Esophagus squamous epithelium (tissue), 5 donors: ENCODE measurements at regions not wholly inside any gene's neighbourhood (a gene's known extent, or its start where the extent isn't known, plus 50 kb on each side); places are given as distances from the start of the nearest gene placed in this dataset.

Experiments used
- DNase-seq: peaks from one replicate; lab custom pipeline; 2025; lab: John Stamatoyannopoulos, UW
- H3K27ac ChIP-seq, 4 donors: fragments of 200-600 bp; sonication (generic); one replicate each; pipeline ENCODE4 v1.5.1; 2016 to 2019; ENCODE audit warnings: mild to moderate bottlenecking in 1 of 4
- H3K27me3 ChIP-seq, 4 donors: fragments of 200-600 bp; sonication (generic); 1 replicate in 3 of 4; 2 replicates in 1 of 4; pipeline versions ENCODE4 v1.5.1 to v1.6.0; 2017 to 2021; ENCODE audit warnings: antibody characterized with exemption in 1 of 4
- H3K36me3 ChIP-seq, 3 donors: fragments of 200-600 bp; sonication (generic); one replicate each; pipeline ENCODE4 v1.5.1; 2016 to 2019
- H3K4me1 ChIP-seq, 3 donors: fragments of 200-600 bp; sonication (generic); one replicate each; pipeline ENCODE4 v1.5.1; 2017 to 2019
- H3K4me3 ChIP-seq, 4 donors: fragments of 200-600 bp; sonication (generic); 1 replicate in 3 of 4; 2 replicates in 1 of 4; pipeline ENCODE4 v1.5.1; 2016 to 2019; ENCODE audit warnings: mild to moderate bottlenecking in 2 of 4, moderate library complexity in 1 of 4
- H3K9me3 ChIP-seq, 3 donors: fragments of 200-600 bp; sonication (generic); one replicate each; pipeline ENCODE4 v1.5.1; 2016 to 2019
- POLR2A ChIP-seq, 4 donors: fragments of 450-650 bp; IDR thresholded peaks; one replicate each; pipeline ENCODE4 v1.6.1; 2017; ENCODE audit warnings: antibody characterized with exemption in 4 of 4, mild to moderate bottlenecking in 4 of 4, moderate library complexity in 3 of 4
- WGBS, 2 donors: methylation state at CpG; one replicate each; pipeline ENCODE4 v1.1.5; 2018; 5-methylcytosine and 5-hydroxymethylcytosine counted together
- intact Hi-C: fragments of 100-400 bp; cut with DNase I; formaldehyde crosslinking; loops from one replicate; pipeline ENCODE4 v1.15.0; 2022
- TF ChIP-seq, protein P1 (sequence below), 6 experiments: fragments of 450-650 bp in 4 of 6; fragments of 200-600 bp in 2 of 6; sonication (generic) in 2 of 6; IDR thresholded peaks; one replicate each; pipeline ENCODE4 v1.5.1; 2016 to 2019; ENCODE audit warnings: antibody characterized with exemption in 6 of 6, mild to moderate bottlenecking in 4 of 6, moderate library complexity in 4 of 6
- donor health status: DM: yes; HTN: yes; CAD: no.

DNA sequence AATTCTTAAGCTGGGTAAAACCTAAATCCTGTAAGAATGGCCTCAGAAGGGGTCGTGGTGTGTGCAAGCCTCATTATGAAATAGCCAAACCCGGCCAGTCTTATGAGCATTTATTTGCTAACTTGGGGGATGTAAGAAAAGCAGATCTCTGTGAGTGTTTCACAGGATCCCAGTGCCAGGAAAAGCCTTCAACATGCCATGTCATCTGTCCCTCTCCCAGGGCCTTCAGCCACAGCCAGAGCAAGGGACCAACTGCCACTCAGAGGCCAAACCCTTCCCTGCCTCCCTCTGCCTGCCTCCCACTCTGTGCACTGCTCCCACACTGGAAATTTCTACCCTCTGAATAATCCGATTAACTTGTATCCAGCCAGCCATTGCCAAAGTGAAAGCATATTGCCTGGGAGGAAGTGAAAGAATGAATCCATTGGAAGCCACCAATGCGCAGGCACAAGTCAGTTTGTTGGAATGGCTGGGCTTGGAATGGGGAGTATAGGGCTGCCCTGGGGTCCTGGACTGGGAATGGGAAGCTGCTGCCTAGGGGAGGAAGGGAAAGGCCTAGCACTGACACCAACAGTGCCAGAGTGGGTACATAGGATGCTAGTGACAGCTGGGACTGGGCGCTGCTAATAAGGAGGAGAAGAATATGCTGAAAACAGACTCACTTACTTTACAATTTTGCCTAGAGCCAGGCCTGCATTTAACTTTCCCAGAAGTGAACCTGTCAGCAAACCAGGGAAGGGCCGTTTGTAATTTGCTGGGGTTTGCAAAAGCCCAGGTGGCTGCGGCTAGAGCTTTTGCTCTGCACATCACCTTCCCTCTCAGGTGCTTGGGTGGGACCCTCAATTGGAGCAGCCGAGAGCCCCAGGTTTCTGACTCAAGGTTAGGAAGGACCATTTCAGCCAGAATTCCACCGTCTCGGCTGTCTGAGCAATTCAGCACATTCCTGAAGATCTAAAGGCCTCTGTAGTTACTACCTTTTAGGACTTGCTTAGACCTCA lies 146.6 kb upstream of the NCK2 start:
- no peak for DNase-seq
- Histone ChIP-seq H3K36me3 (no peaks in the 10 kb centered on the region), H3K4me3 (no peak overlapping the region), H3K9me3 (no peaks in the 10 kb centered on the region), H3K4me1 (no peaks in the 10 kb centered on the region), H3K27ac (no peak overlapping the region), H3K27me3 (no peaks in the 10 kb centered on the region)
- WGBS, 2 donors: 81 to 91% methylated on average over 9 of the region's 10 CpGs
- TF ChIP-seq, protein P1, sequence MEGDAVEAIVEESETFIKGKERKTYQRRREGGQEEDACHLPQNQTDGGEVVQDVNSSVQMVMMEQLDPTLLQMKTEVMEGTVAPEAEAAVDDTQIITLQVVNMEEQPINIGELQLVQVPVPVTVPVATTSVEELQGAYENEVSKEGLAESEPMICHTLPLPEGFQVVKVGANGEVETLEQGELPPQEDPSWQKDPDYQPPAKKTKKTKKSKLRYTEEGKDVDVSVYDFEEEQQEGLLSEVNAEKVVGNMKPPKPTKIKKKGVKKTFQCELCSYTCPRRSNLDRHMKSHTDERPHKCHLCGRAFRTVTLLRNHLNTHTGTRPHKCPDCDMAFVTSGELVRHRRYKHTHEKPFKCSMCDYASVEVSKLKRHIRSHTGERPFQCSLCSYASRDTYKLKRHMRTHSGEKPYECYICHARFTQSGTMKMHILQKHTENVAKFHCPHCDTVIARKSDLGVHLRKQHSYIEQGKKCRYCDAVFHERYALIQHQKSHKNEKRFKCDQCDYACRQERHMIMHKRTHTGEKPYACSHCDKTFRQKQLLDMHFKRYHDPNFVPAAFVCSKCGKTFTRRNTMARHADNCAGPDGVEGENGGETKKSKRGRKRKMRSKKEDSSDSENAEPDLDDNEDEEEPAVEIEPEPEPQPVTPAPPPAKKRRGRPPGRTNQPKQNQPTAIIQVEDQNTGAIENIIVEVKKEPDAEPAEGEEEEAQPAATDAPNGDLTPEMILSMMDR (IDR thresholded peaks at IDR 0.05): no peak
- TF ChIP-seq POLR2A (IDR thresholded peaks at IDR 0.05): no peak
- intact Hi-C loops: no loop called here

DNA sequence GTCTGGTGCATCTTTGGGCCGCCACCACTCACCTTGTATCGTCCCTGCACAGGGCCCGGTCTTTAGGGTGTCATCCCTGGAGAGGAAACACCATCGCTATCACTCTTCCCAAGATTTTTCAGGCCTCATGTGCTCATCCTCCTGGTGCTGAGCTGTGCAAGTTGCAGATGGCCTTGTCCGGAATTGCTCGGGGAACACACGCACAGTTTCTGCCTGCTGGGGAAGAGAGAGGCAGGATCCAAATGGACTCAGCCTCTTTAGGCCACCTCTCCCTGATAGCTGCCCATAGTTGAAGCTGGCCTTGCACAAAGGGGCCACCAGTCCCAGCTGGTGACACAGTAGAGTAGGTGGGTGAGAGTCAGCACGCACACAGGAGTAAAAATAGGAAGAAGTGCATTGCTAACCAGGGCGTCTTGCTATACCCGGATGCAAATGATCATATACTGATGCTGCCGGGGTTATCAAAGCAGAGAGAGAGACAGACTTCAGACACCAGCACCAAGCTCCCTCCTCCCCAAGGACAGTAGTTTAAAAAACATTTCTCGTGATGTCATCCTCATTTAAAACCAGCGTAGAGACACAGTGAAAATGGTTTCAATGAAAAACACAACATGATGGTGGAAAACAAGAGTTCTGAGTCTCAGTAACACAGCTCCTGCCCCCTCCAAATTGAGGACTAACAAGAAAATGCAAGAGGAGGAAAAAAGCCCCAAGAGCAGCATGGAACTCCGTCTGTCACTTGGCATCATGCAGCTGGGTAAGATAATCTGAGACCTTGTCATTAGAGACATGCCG lies 147.5 kb upstream of the NCK2 start:
- no peaks in the 10 kb centered on the region for H3K27me3 ChIP-seq
- no peak for TF ChIP-seq POLR2A (IDR thresholded peaks at IDR 0.05)
- WGBS, 2 donors: 84 to 91% methylated on average over 13 of the region's 15 CpGs
- H3K9me3 ChIP-seq: no peaks in the 10 kb centered on the region
- intact Hi-C loops: no loop called here
- H3K27ac ChIP-seq: no peak overlapping the region
- no peaks in the 10 kb centered on the region for H3K36me3 ChIP-seq
- H3K4me1 ChIP-seq: no peaks in the 10 kb centered on the region
- no peak overlapping the region for H3K4me3 ChIP-seq
- no peak for DNase-seq

DNA sequence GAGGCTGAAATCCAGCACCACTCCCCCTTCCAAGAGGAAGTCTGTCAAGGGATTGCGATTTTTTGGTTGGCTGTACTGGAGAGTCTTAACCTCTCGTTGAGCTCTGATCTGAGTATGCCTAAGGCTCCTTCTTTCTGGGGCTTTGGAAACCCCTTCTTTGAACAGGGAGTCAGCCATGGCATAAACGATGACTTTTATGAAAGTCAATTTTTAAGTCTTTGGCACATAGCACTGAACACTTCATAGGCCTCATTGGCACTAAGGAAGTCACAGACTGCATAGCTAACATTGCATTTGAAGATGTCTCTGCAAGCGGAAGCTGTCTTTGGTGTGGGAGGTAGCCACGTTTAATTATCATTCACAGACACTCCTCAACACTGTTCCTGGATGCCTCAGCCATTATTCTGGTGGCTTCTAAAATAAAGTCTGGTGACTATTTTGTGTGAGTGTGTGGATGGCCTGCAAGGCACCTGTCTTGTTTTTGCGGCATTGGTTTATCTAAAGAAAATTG lies 148.2 kb upstream of the NCK2 start:
- no peak overlapping the region for H3K27ac ChIP-seq
- no peaks in the 10 kb centered on the region for H3K9me3 ChIP-seq
- TF ChIP-seq, protein P1 (IDR thresholded peaks at IDR 0.05): no peak
- no peak for TF ChIP-seq POLR2A (IDR thresholded peaks at IDR 0.05)
- H3K27me3 ChIP-seq: no peaks in the 10 kb centered on the region
- intact Hi-C loops: no loop called here
- no peak overlapping the region for H3K4me3 ChIP-seq
- no peaks in the 10 kb centered on the region for H3K36me3 ChIP-seq
- WGBS, 2 donors: 87 to 93% methylated on average over 6 of the region's 6 CpGs
- H3K4me1 ChIP-seq: no peaks in the 10 kb centered on the region
- DNase-seq: no peak

DNA sequence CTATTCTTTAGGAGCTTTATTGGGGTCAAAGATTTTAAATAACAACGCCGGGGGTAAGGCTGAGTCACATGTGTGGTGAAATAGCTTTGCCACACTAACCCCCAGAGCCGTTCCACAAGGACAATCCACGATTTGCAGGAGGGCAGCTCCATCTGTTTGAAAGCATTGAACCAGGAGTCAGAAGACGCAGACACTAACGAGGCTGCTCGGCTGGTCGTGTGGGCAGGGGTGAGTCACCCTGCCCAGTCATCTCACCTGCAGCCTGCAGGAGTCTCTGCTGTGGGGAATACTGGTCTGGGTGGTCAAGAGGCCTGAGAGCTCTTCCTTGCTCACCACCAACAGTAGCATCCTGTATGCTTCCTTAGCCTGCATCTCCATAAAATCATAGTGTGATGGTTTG lies 149.2 kb upstream of the NCK2 start:
- Histone ChIP-seq H3K27me3 (no peaks in the 10 kb centered on the region), H3K27ac (no peak overlapping the region), H3K9me3 (no peaks in the 10 kb centered on the region), H3K4me1 (no peaks in the 10 kb centered on the region), H3K36me3 (no peaks in the 10 kb centered on the region), H3K4me3 (no peak overlapping the region)
- intact Hi-C loops: no loop called here
- DNase-seq: no peak
- WGBS, 2 donors: 56 to 75% methylated on average over 6 of the region's 8 CpGs
- no peak for TF ChIP-seq POLR2A (IDR thresholded peaks at IDR 0.05)
- TF ChIP-seq, protein P1 (IDR thresholded peaks at IDR 0.05): no peak

DNA sequence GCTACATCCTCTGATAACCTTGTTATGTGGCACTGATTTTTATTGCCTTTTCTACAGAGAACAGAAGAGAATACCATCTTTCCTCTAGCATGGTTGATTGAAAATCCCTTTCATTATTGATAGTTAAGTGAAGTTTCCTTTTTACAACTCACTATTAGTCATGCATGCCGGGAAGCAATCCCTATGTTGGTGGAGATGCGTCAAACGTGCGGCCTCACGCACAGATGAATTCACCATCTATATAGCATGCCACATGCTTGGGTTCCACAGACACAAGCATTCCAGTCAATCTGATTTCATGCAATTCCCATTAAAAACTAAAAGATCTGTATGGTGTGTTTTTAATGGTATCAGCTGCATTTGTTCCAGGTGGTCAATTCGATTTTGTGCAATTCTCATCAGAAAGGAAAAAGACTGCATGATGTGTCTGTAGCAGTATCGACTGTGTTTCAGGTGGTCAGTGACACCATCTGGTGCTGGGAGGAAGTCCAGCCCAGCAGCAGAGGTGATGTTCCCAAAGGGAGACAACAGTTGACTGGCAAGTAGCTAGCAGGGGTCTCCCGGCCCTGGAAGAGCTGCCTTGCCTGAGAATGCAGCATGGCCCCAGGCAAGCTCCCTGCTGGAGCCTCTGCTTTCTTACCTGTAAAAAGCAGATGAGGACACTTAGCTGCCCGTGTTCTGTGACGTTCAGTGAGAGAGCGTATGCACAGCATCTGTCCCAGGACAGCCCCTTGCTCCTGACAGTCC lies 151.3 kb upstream of the NCK2 start:
- no peak overlapping the region for H3K4me3 ChIP-seq
- no peak overlapping the region for H3K27ac ChIP-seq
- intact Hi-C loops: no loop called here
- no peaks in the 10 kb centered on the region for H3K4me1 ChIP-seq
- DNase-seq: no peak
- no peak for TF ChIP-seq POLR2A (IDR thresholded peaks at IDR 0.05)
- TF ChIP-seq, protein P1 (IDR thresholded peaks at IDR 0.05): no peak
- no peaks in the 10 kb centered on the region for H3K36me3 ChIP-seq
- 59 to 60% methylated on average over 8 to 11 of the region's 11 CpGs for WGBS, 2 donors
- H3K27me3 ChIP-seq: no peaks in the 10 kb centered on the region
- H3K9me3 ChIP-seq: peaks cover 0 to 5% (median 4%) of the 10 kb centered on the region in 3 donors
